D721Med (cell line): ENCODE measurements at regions not wholly inside any gene's neighbourhood (a gene's known extent, or its start where the extent isn't known, plus 50 kb on each side); places are given as distances from the start of the nearest gene placed in this dataset.

Experiments used
- DNase-seq: peaks from one replicate; pipeline ENCODE4 v3.0.0; 2011; ENCODE audit warnings: low spot score; ENCODE audit not compliant: insufficient read length
- FAIRE-seq: peaks from 2 replicates; lab custom pipeline; 2011; peaks lifted over from hg19 to GRCh38; lab: Jason Lieb, UNC
- TF ChIP-seq, protein P1 (sequence below): IDR thresholded peaks from 2 replicates; pipeline ENCODE4 v1.5.1; 2012; ENCODE audit warnings: mild to moderate bottlenecking, control low read depth; ENCODE audit not compliant: insufficient read depth; ENCODE audit errors: missing control alignments

DNA sequence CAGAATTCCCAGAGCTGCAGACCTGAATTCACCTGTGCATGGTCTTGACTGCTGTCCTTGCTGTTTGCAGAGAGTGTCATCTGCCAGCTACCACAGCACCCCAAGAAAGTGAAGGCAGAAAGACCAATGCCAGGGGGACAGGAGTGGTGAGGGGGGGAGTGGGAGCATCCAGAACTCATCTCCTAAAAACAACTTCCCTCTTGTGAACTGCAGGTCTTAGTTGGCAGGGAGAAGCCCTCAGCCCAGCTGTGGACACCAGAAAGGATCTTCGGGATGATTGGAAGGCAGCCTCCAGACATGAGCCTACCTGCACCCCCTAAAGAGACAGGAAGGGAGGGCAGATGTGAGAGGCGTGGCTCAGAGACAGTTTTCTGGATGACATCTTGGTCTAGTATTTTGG is 615.8 kb upstream of the MGMT start:
- DNase-seq (no peak), FAIRE-seq (no peak)
- TF ChIP-seq, protein P1, sequence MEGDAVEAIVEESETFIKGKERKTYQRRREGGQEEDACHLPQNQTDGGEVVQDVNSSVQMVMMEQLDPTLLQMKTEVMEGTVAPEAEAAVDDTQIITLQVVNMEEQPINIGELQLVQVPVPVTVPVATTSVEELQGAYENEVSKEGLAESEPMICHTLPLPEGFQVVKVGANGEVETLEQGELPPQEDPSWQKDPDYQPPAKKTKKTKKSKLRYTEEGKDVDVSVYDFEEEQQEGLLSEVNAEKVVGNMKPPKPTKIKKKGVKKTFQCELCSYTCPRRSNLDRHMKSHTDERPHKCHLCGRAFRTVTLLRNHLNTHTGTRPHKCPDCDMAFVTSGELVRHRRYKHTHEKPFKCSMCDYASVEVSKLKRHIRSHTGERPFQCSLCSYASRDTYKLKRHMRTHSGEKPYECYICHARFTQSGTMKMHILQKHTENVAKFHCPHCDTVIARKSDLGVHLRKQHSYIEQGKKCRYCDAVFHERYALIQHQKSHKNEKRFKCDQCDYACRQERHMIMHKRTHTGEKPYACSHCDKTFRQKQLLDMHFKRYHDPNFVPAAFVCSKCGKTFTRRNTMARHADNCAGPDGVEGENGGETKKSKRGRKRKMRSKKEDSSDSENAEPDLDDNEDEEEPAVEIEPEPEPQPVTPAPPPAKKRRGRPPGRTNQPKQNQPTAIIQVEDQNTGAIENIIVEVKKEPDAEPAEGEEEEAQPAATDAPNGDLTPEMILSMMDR = no peak

DNA sequence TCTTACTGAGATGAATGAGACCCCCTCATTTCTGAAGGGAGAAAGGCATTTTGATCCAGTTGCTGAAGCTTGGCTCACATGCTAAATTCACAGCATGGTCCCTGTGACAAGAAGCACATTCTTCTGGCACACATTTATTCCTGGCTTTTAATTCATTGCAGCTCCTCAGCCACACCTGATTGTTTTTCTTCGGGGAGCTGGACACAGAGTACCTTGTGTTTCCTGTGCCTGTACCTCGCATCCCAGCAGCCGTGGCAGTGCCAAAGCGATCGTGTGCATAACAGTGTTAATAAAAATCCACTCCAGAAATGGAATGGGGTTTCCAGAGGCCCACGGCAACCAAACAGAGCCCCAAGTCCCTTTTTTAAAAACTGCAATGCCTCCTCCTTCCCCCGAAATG is 615.3 kb upstream of the MGMT start:
- no peak for DNase-seq
- FAIRE-seq = no peak
- TF ChIP-seq, protein P1 = no peak

DNA sequence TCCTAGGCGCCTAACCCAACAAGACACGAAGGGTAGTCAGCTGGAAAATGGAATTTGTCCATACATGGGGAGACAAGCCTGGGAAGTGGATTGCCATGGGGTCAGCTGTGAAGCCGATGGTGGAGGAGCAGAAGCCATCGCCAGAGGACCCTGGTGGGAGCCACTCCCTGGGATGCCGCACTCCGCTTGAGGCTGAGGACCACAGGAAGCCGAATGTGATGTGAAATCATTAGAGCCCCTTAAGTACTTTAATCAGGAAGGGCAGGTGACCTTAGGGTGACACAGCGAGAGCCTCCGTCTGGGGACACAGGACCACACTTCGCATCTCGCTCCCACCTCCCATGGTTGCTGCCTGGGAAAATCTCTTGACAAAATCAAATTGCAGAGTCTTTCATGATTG is 614.6 kb upstream of the MGMT start:
- TF ChIP-seq, protein P1 = no peak
- FAIRE-seq = no peak
- DNase-seq = no peak

DNA sequence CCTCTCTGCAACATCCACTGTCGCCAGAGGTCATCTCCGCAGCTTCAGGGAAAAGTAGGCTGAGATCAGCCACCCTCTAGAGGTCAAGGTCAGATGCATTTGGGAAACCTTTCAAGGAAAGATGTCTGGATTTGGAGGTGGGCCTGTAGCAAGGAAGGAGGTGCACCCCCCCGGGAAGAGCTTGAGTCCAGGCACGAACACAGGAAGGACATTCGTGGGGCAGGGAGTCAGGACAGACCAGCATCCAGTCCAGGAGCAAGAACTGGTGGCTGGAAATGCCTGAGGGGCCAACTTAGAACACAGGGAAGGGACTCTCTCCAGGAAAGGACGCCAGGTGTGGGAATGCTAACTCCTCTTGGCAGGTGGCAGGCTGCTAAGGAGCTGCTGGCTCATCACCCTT is 614.1 kb upstream of the MGMT start:
- no peak for DNase-seq
- TF ChIP-seq, protein P1 = no peak
- no peak for FAIRE-seq

DNA sequence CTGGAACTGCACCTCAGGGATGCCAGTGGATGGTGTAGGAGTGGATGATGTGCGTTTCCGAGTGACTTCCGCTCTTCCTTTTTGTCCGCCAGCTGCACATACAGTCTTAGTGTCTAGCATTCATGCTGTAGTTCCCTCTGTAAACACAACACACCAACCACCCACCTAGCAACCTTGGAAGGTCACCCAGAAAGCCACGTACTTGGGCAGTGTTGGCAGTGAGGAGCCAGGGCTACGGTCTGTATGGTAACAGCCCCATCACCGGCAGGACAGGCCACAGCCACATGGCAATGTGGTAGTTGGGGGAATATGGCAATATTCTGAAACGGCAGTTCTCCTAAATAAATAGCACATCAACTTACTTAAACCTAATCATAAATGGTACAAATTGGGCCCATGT is 613.5 kb upstream of the MGMT start:
- TF ChIP-seq, protein P1 = no peak
- FAIRE-seq (no peak), DNase-seq (no peak)

DNA sequence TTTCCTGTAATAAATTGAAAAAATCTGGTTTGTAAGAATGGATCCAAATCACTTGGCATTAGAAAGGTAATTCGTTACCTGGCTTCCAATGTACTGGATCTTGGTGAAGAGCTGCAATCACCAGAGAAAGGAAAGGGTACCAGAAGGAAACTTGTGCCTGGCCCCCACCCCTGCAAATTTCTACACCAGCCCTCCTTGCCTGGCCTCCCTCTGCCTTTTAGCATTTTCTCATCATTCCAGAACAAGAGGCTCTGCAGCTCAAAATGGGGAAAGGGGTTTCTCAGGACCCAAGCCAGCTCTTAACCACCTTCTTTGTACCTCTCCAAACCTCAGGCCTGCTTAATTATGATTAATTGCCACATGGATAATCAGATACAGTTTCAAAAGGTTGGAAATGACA is 612.8 kb upstream of the MGMT start:
- TF ChIP-seq, protein P1 = no peak
- FAIRE-seq (no peak), DNase-seq (no peak)

DNA sequence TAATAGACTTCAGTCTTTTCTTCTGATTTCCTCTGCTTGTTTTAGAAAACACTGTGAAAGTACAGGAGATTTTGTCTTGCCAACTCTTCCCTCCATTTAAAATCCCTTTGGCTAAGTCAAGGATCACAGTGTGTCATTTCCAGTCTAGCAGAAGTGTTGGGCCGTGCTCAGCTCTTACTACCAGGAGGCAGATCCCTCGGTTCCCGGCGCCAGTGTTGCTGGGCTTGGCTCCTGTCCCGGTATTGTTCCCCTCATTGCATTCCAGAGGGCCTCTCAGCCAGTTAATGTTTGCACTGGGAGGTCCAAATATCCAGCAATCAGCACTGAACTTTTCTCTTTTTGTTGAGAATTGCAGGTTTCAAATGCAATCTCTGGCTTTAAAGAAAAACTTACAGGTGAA is 612.1 kb upstream of the MGMT start:
- DNase-seq (no peak), FAIRE-seq (no peak)
- TF ChIP-seq, protein P1 = no peak
